HG02763 (cell line): ENCODE measurements at regions not wholly inside any gene's neighbourhood (a gene's known extent, or its start where the extent isn't known, plus 50 kb on each side); places are given as distances from the start of the nearest gene placed in this dataset.

Experiments
- ATAC-seq: cut with Tn5 transposase; IDR thresholded peaks from one replicate; pipeline ENCODE4 v1.9.1; 2021; ENCODE audit warnings: mild to moderate bottlenecking, moderate library complexity; ENCODE audit not compliant: unreplicated experiment

- no peak for ATAC-seq
These were observed 289.2 kb downstream of the ZSWIM6 start for GRCh38 chr5:61621202-61621650.

GRCh38 chr5:61622156-61622555, 290.1 kb downstream of the ZSWIM6 start:
- ATAC-seq, result no peak

- ATAC-seq, result no peak
These were observed 291.5 kb downstream of the ZSWIM6 start for GRCh38 chr5:61623401-61624069.

- no peak for ATAC-seq
These were observed 292.6 kb downstream of the ZSWIM6 start for GRCh38 chr5:61624553-61625136.

GRCh38 chr5:61625137-61625561, 293.1 kb downstream of the ZSWIM6 start:
- ATAC-seq, result no peak

- ATAC-seq, result no peak
These were observed 293.9 kb downstream of the ZSWIM6 start for GRCh38 chr5:61625681-61626621.

GRCh38 chr5:61626639-61627282, 294.7 kb downstream of the ZSWIM6 start:
- ATAC-seq, result no peak

GRCh38 chr5:61627531-61627930, 295.5 kb downstream of the ZSWIM6 start:
- no peak for ATAC-seq

GRCh38 chr5:61630908-61631307, 298.9 kb downstream of the ZSWIM6 start:
- ATAC-seq, result no peak

- no peak for ATAC-seq
These were observed 299.4 kb downstream of the ZSWIM6 start for GRCh38 chr5:61631438-61631941.

- no peak for ATAC-seq
These were observed 300.0 kb downstream of the ZSWIM6 start for GRCh38 chr5:61632064-61632463.

- ATAC-seq, result no peak
These were observed 303.2 kb downstream of the ZSWIM6 start for GRCh38 chr5:61635271-61635670.

- ATAC-seq, result no peak
These were observed 305.5 kb downstream of the ZSWIM6 start for GRCh38 chr5:61637566-61637965.

GRCh38 chr5:61638476-61638875, 306.4 kb downstream of the ZSWIM6 start:
- ATAC-seq, result no peak

GRCh38 chr5:61640179-61641021, 308.3 kb downstream of the ZSWIM6 start:
- no peak for ATAC-seq

GRCh38 chr5:61641748-61642565, 309.9 kb downstream of the ZSWIM6 start:
- ATAC-seq, result no peak

- ATAC-seq, result no peak
These were observed 315.6 kb downstream of the ZSWIM6 start for GRCh38 chr5:61647672-61648071.

GRCh38 chr5:61649231-61649630, 317.2 kb downstream of the ZSWIM6 start:
- no peak for ATAC-seq

GRCh38 chr5:61649971-61650370, 317.9 kb downstream of the ZSWIM6 start:
- ATAC-seq, result no peak
